Sigmoid colon (tissue), 3 donors: ENCODE measurements at regions not wholly inside any gene's neighbourhood (a gene's known extent, or its start where the extent isn't known, plus 50 kb on each side); places are given as distances from the start of the nearest gene placed in this dataset.

Experiments used
- CTCF ChIP-seq, 4 experiments: fragments of 450-650 bp in 3 of 4; fragments of 200-600 bp in 1 of 4; IDR thresholded peaks; one replicate each; pipeline ENCODE4 v1.5.1; 2016 to 2019; ENCODE audit warnings: antibody characterized with exemption in 4 of 4, mild to moderate bottlenecking in 3 of 4, moderate library complexity in 2 of 4
- POLR2A ChIP-seq, 2 donors: fragments of 450-650 bp; IDR thresholded peaks; one replicate each; pipeline ENCODE4 v1.6.1; 2016; ENCODE audit warnings: antibody characterized with exemption in 2 of 2, mild to moderate bottlenecking in 2 of 2, moderate library complexity in 2 of 2

- no peak for TF ChIP-seq POLR2A (IDR thresholded peaks at IDR 0.05)
- TF ChIP-seq CTCF (IDR thresholded peaks at IDR 0.05), result no peak
These were observed 59.6 kb upstream of the EPCAM start for GRCh38 chr2:47309472-47309951.
